ENCODE measurements at regions not wholly inside any gene's neighbourhood (a gene's known extent, or its start where the extent isn't known, plus 50 kb on each side); places are given as distances from the start of the nearest gene placed in this dataset.
"Not testable (repeated sequence)": the region's sequence is repeated elsewhere in the genome, so short reads cannot be mapped to it uniquely, and the experiment has no call there.

- H3K36me3 Mint-ChIP-seq (ENCODE audit: unreplicated experiment) = no peaks in the 10 kb centered on the region
- TF ChIP-seq CTCF (IDR thresholded peaks at IDR 0.05; ENCODE audit: partially characterized antibody, unreplicated experiment) = no peak
- H3K4me1 Mint-ChIP-seq (ENCODE audit: low read depth, unreplicated experiment) = peaks cover 7% of the 10 kb centered on the region
- no peak overlapping the region for H3K4me3 Mint-ChIP-seq (ENCODE audit: unreplicated experiment)
- no peak for DNase-seq
- peak overlapping the region; percentile 1 for H3K27ac Mint-ChIP-seq (ENCODE audit: unreplicated experiment)
- no peaks in the 10 kb centered on the region for H3K9me3 Mint-ChIP-seq (ENCODE audit: unreplicated experiment)
- H3K27me3 Mint-ChIP-seq (ENCODE audit: unreplicated experiment) = peaks cover 3% of the 10 kb centered on the region
Observed at GRCh38 chr6:118719351-118720124, 68.1 kb upstream of the CEP85L start.

GRCh38 chr6:118718903-118719302 is 67.5 kb upstream of the CEP85L start:
- no peaks in the 10 kb centered on the region for H3K9me3 Mint-ChIP-seq (ENCODE audit: unreplicated experiment)
- peaks cover 3% of the 10 kb centered on the region for H3K27me3 Mint-ChIP-seq (ENCODE audit: unreplicated experiment)
- H3K4me3 Mint-ChIP-seq (ENCODE audit: unreplicated experiment) = no peak overlapping the region
- TF ChIP-seq CTCF (IDR thresholded peaks at IDR 0.05; ENCODE audit: partially characterized antibody, unreplicated experiment) = no peak
- no peaks in the 10 kb centered on the region for H3K36me3 Mint-ChIP-seq (ENCODE audit: unreplicated experiment)
- peaks cover 7% of the 10 kb centered on the region for H3K4me1 Mint-ChIP-seq (ENCODE audit: low read depth, unreplicated experiment)
- DNase-seq = no peak
- H3K27ac Mint-ChIP-seq (ENCODE audit: unreplicated experiment) = no peak overlapping the region

DNA sequence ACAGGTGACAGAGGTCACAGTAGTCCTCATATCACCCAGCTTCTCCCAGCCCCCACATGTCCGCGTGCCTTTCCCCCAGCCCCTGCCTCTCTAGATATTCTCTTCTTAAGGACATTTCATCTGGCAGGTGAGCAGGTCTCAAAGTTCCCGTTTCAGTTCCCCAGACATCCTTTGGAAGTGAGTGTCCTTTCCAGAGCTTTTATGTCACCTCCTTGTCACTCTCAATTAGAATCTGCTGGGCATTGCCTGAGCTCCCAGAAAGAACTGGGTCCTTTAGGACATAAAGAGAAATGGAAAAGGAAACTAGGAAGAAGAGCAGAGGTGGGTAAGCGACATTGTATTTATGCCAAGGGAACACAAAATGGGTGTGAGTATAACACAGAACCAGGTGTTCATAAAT is 66.9 kb upstream of the CEP85L start:
- H3K9me3 Mint-ChIP-seq (ENCODE audit: unreplicated experiment) = no peaks in the 10 kb centered on the region
- TF ChIP-seq CTCF (IDR thresholded peaks at IDR 0.05; ENCODE audit: partially characterized antibody, unreplicated experiment) = no peak
- H3K27me3 Mint-ChIP-seq (ENCODE audit: unreplicated experiment) = peaks cover 3% of the 10 kb centered on the region
- no peaks in the 10 kb centered on the region for H3K36me3 Mint-ChIP-seq (ENCODE audit: unreplicated experiment)
- H3K27ac Mint-ChIP-seq (ENCODE audit: unreplicated experiment) = no peak overlapping the region
- peaks cover 7% of the 10 kb centered on the region for H3K4me1 Mint-ChIP-seq (ENCODE audit: low read depth, unreplicated experiment)
- no peak for DNase-seq
- no peak overlapping the region for H3K4me3 Mint-ChIP-seq (ENCODE audit: unreplicated experiment)

DNA sequence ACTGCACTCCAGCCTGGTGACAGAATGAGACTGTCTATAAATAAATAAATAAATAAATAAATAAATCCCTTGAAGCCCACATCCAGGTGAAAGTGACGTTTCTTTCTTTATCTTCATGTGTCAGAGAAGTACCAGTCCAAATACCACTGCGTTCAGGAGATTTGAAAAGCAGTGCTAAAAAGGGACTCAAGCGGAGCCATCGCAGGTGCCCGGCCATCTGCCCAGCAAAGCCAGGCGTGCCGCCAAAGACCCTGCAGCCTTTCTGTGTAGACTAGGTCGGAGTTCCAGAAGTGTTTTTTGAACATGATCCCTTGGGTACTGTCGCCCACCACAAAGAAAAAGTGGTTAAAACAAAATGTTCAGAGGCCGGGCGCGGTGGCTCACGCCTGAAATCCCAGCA is 65.7 kb upstream of the CEP85L start:
- no peaks in the 10 kb centered on the region for H3K9me3 Mint-ChIP-seq (ENCODE audit: unreplicated experiment)
- peaks cover 10% of the 10 kb centered on the region for H3K4me1 Mint-ChIP-seq (ENCODE audit: low read depth, unreplicated experiment)
- H3K36me3 Mint-ChIP-seq (ENCODE audit: unreplicated experiment) = peaks cover 5% of the 10 kb centered on the region
- H3K4me3 Mint-ChIP-seq (ENCODE audit: unreplicated experiment) = no peak overlapping the region
- H3K27ac Mint-ChIP-seq (ENCODE audit: unreplicated experiment) = no peak overlapping the region
- H3K27me3 Mint-ChIP-seq (ENCODE audit: unreplicated experiment) = peaks cover 5% of the 10 kb centered on the region
- DNase-seq = no peak
- TF ChIP-seq CTCF (IDR thresholded peaks at IDR 0.05; ENCODE audit: partially characterized antibody, unreplicated experiment) = no peak

DNA sequence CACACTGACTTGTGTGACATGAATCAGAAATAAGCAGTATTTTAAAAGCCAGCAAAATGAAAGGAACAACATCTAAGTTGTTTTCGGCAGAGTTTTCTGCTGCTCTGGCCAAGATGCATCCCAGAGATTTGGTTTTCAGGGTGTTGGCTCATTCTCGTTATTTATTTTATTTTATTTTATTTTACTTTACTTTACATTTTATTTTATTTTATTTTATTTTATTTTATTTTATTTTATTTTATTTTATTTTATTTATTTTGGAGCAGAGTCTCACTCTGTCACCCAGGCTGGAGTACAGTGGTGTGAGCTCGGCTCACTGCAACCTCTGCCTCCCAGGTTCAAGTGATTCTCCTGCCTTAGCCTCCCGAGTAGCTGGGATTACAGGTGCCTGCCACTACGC is 64.5 kb upstream of the CEP85L start:
- not testable (repeated sequence) for DNase-seq; H3K9me3 Mint-ChIP-seq (ENCODE audit: unreplicated experiment); H3K27me3 Mint-ChIP-seq (ENCODE audit: unreplicated experiment); H3K27ac Mint-ChIP-seq (ENCODE audit: unreplicated experiment); H3K36me3 Mint-ChIP-seq (ENCODE audit: unreplicated experiment); H3K4me3 Mint-ChIP-seq (ENCODE audit: unreplicated experiment); H3K4me1 Mint-ChIP-seq (ENCODE audit: low read depth, unreplicated experiment)
